GM12892 (cell line): ENCODE measurements at regions not wholly inside any gene's neighbourhood (a gene's known extent, or its start where the extent isn't known, plus 50 kb on each side); places are given as distances from the start of the nearest gene placed in this dataset.

ENCODE experiments used
- DNase-seq: peaks from one replicate; pipeline ENCODE4 v3.0.0; 2011; ENCODE audit not compliant: insufficient read length
- FAIRE-seq: peaks from 2 replicates; lab custom pipeline; 2011; peaks lifted over from hg19 to GRCh38; lab: Jason Lieb, UNC
- POLR2A ChIP-seq: IDR thresholded peaks from 2 replicates; pipeline ENCODE4 v1.6.1; 2011; ENCODE audit warnings: low read depth, low read length, control low read depth
- POLR2AphosphoS5 ChIP-seq: IDR thresholded peaks from 2 replicates; pipeline ENCODE4 v1.6.1; 2011; ENCODE audit warnings: low read depth, low read length, control low read depth
- TAF1 ChIP-seq: IDR thresholded peaks from 2 replicates; pipeline ENCODE4 v1.6.1; 2011; ENCODE audit warnings: low read depth, mild to moderate bottlenecking, control low read depth, low read length, borderline replicate concordance

DNA sequence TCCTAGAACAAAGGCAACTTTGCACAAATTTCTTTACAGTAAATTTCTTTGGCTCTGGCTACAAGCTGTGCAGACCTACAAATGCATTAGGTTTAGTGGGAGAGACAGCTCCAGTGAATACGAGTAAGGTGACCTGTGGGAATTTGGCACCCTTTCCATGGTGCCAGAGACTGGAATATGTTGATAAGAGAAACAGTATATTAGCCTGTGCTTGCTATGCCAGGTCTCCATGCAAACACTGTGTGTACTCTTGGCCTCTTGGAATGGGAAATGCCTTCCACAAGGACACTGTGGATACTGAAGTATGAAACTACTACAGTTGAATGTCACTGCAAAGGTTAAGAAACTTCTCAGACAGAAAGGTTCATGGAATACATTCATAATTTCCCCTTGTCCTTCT lies 458.5 kb downstream of the IRX1 start:
- no peak for DNase-seq
- FAIRE-seq: no peak
- TF ChIP-seq TAF1 (no peak), POLR2AphosphoS5 (no peak), POLR2A (no peak)

DNA sequence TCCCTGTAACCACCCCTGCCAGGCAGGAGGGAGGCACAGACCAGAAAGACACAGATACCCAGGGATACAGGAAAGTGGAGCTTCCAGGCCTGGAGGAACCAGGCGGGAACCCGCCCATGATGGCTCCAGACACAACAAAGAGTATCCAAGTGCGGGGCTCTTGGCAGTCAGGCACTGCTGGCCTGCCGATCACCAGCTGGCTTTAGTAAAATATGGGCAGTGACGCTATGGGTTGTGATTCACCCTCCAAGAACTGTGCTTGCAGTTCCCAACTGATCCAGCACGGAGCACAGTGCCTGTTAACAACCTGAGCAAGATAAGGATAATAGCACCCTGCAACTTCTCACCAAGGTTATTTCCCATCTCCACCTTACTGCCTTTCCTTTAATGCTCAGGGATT lies 463.3 kb downstream of the IRX1 start:
- TF ChIP-seq POLR2A (no peak), TAF1 (no peak), POLR2AphosphoS5 (no peak)
- DNase-seq (no peak), FAIRE-seq (no peak)

DNA sequence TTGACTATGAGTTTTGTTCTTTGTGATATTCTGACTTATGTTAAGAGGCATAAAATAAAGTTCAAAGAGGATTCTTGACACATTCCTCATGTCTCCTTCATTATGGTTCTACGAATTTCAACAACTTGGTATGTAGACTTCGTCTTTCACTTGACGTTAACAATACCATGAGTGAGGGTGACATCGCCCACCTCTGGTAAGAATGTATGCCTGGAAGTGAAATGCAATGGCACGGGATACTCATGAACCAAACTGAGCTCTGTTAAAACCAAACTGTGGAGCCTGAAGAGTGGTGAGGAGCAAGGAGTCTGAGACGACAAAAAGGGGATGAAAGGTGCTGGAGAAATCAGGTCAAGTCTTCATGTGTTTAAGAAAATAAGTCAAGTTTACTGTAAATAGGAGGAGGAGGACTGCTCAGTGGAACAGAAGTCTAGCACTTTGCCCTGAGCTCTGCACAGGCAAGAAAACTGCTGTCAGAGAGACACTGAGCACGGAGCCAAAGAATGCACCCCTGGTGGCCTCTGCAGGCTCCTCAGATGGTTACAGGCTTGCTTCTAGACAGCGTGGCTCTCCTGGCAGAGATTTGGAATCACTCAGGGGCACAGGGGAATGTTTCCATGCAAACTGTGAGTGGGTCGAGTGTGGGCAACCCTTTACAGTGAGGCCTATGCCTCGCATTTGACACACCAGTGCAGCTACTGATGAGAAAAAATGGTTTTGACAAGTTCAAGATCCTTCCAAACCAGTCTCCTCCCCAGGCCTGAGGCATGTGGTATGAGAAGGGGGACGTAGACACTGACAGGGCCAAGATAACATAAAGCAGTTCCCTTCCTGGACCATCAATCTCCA lies 470.1 kb downstream of the IRX1 start:
- DNase-seq (no peak), FAIRE-seq (no peak)
- TF ChIP-seq POLR2AphosphoS5 (no peak), POLR2A (no peak), TAF1 (no peak)

DNA sequence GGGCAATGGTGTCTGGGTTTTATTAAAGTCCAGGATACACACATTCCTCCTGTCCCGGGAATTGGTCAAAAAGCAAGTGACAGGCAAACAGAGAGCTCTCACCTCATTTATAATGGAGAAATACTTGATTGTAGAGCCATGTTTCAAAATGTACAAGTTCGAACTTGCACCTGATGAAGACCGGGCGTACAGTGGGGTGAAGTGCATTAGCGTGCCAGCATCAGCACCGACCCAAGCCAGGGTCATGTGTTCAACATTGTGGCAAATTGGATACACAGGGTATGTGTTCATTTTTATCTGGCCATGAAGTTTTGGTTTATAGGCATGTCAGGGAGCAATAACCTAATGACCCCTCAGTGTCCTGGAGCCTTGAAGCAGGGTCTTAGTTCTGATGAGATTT lies 472.5 kb downstream of the IRX1 start:
- DNase-seq (no peak), FAIRE-seq (no peak)
- TF ChIP-seq POLR2A: no peak
- no peak for TF ChIP-seq TAF1
- no peak for TF ChIP-seq POLR2AphosphoS5

DNA sequence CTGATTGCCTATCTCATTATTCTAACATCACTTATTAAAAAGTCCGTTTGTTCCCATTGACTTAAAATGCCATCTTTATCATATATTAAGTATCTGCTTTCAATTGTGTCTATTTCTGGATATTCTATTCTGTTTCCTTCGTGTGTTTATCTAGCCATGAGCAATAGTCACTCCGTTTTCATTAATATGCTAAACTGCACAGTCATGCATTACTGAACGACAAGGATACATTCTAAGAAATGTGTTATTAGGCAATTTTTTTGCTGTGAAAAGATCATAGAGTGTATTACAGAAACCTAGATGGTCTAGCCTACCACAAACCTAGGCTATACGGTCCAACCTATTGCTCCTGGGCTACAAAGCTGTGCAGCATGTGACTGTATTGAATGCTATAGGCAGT lies 482.9 kb downstream of the IRX1 start:
- TF ChIP-seq POLR2A (no peak), TAF1 (no peak), POLR2AphosphoS5 (no peak)
- DNase-seq (no peak), FAIRE-seq (no peak)

DNA sequence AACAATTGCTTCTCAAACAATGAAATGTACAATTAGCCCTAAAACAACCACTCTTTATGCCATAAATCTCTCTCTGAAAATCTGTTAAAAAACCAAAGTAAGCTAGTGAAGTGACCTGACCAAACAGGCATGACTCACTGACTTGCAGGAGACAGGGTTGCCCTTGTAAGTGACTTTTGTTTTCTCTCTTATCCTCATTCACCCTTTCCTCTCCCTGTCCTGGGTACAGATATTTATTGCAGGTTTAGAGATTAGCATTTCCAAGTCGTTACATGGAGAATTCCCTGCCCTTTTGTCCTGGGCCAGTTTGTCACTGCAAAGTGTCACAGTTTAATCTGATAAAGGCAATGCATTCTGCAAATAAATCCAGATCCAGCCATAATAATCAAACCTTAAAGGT lies 484.2 kb downstream of the IRX1 start:
- DNase-seq: no peak
- TF ChIP-seq POLR2A: no peak
- no peak for TF ChIP-seq POLR2AphosphoS5
- no peak for TF ChIP-seq TAF1
- no peak for FAIRE-seq

DNA sequence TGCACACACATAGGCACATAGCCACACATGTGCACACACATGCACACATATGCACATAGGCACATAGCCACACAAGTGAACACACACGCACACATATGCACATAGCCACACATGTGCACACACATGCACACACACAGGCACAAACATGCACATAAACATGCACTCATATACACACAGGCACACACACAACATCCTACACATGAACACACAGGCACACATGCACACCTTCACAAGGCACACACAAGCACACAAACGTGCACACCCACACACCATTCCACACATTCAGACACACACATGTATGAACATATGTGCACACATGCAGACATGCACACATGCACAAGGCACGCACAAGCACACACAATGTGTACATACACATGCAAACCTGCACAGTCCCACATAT lies 484.7 kb downstream of the IRX1 start:
- DNase-seq (no peak), FAIRE-seq (no peak)
- no peak for TF ChIP-seq TAF1
- TF ChIP-seq POLR2A: no peak
- no peak for TF ChIP-seq POLR2AphosphoS5

DNA sequence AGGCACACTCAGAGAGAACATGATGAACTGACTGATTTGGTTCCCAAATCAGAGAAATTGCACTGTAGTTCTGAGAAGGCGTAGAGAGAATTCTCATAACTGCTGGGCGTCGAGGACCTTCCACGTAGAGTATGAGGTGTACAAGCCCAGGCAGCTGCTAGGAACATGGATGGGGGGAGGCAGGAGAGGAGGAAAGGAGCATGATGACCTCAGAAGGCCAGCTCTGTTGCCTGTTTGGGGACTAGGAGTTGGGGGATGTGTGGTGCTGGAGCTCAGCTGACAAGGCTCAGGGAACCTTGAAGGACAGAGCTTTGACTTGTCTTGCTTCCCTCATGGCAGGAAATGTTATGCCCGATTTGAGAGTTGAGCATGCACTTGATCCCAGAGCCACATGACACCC lies 485.4 kb downstream of the IRX1 start:
- no peak for FAIRE-seq
- DNase-seq: no peak
- no peak for TF ChIP-seq POLR2AphosphoS5

DNA sequence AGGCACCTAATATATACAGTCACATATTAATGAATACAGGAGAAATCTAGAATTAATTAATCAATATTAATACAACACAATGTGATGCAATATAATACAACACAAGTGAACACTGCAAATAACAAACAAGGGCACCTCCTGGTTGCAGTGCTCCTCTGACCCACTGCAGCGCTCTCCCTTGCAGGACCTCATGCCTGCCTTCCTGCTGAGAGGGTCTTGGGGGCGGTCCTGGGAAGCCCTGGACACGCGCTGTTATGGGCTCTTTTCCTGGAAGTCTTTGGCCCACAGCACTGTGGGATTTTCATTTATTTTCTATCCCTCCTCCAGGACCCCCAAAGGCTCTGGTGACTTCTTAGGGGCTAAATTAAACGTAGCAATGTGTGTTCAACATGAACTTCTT lies 485.8 kb downstream of the IRX1 start:
- FAIRE-seq (no peak), DNase-seq (no peak)
- no peak for TF ChIP-seq POLR2A
- no peak for TF ChIP-seq POLR2AphosphoS5
- no peak for TF ChIP-seq TAF1

DNA sequence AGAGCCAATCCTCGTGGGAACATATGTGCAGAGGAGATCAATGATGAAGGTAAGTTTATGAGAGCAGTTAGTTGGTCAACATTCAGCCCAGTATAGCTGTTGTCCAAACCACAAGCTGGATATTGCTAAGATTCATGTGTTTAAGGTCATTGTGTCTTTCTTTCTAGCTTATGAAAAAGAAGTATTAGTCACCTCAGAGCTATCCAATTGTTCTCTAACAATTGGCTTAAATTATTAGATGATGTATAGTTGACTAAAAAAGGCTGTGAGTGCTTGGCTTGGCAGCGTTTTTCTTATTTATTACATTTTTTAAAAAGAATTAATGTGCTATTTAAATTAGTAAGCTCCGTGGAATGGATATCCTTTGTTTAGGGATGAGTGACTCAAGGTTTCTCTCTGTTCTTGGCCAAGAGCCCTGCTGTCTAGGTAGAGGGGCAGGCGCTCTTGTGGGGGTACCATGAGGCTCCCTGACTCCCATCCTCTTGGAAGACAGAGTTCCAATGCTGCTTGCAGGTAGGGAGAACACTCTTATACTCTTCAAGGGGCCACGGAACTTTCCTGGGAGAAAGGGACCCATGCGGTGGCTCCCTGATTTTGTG lies 487.4 kb downstream of the IRX1 start:
- FAIRE-seq (no peak), DNase-seq (no peak)
- no peak for TF ChIP-seq POLR2A
- TF ChIP-seq POLR2AphosphoS5: no peak
- TF ChIP-seq TAF1: no peak

DNA sequence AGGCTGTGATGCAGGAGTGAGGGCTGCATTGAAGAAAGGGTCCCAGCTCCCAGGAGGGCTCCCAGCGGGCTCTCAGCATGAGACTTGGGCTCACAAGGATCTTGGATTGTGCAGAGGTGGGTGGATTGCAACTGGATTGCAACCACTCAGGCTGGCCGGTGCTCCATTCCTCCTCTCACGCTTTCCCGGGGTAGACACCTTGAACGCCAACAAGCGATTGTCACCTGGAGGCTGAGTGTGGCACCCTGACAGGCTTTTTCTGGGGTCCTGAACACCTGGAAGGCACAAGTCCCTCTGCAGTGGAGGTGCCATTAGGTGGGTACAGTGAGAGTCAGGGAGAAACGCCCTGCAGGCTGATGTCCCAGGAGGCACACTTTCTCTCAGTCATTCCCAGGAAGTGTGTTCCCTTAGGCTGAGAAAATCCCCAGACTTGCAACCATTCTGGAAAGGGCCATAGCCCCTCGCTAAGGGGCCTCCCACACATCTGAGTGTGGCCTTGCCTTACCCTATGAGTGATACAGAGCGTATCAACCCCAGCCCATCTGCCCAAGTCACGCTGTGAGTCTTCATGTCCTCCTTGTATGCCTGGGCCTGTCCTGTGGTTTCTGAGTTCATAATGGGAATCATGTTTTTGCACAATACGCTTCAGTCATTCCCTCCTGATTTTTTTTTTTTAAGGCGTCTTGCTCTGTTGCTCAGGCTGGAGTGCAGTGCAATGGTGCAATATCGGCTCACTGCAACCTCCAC lies 488.1 kb downstream of the IRX1 start:
- FAIRE-seq: no peak
- no peak for DNase-seq

DNA sequence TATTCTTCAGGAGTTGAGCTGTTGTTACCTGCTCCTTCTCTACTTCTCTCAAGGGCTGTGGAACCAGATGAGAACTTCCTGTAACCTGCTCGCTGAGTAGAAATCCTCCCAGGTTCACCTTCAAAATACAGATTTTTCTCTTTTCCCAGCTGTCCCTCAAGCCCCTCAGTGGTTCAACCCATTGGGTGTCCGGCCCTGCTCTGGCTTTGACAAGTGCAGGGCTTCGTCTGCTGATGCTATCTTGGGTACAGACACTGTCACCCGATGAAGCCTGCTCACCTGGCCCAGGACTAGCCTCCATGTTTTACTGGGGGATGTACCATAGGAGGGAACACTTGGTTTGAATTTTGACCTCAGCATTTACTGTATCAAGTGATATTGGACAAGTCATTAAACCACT lies 490.4 kb downstream of the IRX1 start:
- FAIRE-seq: no peak
- TF ChIP-seq TAF1: no peak
- no peak for TF ChIP-seq POLR2AphosphoS5
- TF ChIP-seq POLR2A: no peak

More for the DNA sequence above, 488.1 kb downstream of the IRX1 start:
- TF ChIP-seq POLR2A (no peak), TAF1 (no peak), POLR2AphosphoS5 (no peak)

More for the DNA sequence above, 490.4 kb downstream of the IRX1 start:
- no peak for DNase-seq
